ENCODE measurements at regions not wholly inside any gene's neighbourhood (a gene's known extent, or its start where the extent isn't known, plus 50 kb on each side); places are given as distances from the start of the nearest gene placed in this dataset.

DNA sequence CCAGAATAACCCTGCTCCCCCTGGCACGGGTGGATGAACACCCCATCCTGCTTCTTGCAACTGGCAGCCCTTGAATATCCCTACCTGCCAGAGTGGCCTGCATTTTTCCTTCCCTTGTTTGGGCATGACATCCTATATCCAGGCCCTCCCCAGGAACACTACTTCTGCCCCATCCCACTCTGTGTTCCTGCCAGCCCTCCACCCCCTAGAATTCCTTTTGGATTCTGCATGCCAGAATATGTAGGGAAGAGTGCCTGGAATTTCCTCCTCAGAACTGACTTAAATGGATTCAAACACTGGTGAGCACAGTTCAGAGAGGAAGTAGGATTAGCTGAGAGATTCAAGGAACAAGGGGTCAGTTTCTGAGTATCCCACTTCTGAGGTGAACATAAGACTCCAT is 123.5 kb upstream of the PELI1 start:
- TF ChIP-seq POLR2A (IDR thresholded peaks at IDR 0.05), result no peak
- TF ChIP-seq, protein P1, sequence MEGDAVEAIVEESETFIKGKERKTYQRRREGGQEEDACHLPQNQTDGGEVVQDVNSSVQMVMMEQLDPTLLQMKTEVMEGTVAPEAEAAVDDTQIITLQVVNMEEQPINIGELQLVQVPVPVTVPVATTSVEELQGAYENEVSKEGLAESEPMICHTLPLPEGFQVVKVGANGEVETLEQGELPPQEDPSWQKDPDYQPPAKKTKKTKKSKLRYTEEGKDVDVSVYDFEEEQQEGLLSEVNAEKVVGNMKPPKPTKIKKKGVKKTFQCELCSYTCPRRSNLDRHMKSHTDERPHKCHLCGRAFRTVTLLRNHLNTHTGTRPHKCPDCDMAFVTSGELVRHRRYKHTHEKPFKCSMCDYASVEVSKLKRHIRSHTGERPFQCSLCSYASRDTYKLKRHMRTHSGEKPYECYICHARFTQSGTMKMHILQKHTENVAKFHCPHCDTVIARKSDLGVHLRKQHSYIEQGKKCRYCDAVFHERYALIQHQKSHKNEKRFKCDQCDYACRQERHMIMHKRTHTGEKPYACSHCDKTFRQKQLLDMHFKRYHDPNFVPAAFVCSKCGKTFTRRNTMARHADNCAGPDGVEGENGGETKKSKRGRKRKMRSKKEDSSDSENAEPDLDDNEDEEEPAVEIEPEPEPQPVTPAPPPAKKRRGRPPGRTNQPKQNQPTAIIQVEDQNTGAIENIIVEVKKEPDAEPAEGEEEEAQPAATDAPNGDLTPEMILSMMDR (IDR thresholded peaks at IDR 0.05), result no peak
- TF ChIP-seq POLR2AphosphoS5 (IDR thresholded peaks at IDR 0.05), result no peak
- TF ChIP-seq EP300 (IDR thresholded peaks at IDR 0.05), result no peak

Measured in gastroesophageal sphincter (tissue), 3 donors.